22Rv1 (cell line): ENCODE measurements at regions not wholly inside any gene's neighbourhood (a gene's known extent, or its start where the extent isn't known, plus 50 kb on each side); places are given as distances from the start of the nearest gene placed in this dataset.

Source experiments
- ZFX ChIP-seq: fragments of 450-650 bp; IDR thresholded peaks from 2 replicates; pipeline ENCODE4 v1.6.1; 2017; ENCODE audit warnings: antibody characterized with exemption, borderline replicate concordance
- TF ChIP-seq, protein P1 (sequence below): fragments of 450-650 bp; IDR thresholded peaks from 2 replicates; pipeline ENCODE4 v1.5.1; 2017; ENCODE audit warnings: mild to moderate bottlenecking

- TF ChIP-seq, protein P1, sequence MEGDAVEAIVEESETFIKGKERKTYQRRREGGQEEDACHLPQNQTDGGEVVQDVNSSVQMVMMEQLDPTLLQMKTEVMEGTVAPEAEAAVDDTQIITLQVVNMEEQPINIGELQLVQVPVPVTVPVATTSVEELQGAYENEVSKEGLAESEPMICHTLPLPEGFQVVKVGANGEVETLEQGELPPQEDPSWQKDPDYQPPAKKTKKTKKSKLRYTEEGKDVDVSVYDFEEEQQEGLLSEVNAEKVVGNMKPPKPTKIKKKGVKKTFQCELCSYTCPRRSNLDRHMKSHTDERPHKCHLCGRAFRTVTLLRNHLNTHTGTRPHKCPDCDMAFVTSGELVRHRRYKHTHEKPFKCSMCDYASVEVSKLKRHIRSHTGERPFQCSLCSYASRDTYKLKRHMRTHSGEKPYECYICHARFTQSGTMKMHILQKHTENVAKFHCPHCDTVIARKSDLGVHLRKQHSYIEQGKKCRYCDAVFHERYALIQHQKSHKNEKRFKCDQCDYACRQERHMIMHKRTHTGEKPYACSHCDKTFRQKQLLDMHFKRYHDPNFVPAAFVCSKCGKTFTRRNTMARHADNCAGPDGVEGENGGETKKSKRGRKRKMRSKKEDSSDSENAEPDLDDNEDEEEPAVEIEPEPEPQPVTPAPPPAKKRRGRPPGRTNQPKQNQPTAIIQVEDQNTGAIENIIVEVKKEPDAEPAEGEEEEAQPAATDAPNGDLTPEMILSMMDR, result no peak
- TF ChIP-seq ZFX, result no peak
These were observed 73.2 kb upstream of the TENM3 start for GRCh38 chr4:182169987-182170386.
